ENCODE measurements at regions not wholly inside any gene's neighbourhood (a gene's known extent, or its start where the extent isn't known, plus 50 kb on each side); places are given as distances from the start of the nearest gene placed in this dataset.

GRCh38 chr14:51780741-51781140 lies 79.7 kb upstream of the GNG2 start:
- no peak for DNase-seq

GRCh38 chr14:51781381-51781780 lies 79.0 kb upstream of the GNG2 start:
- DNase-seq = no peak

- DNase-seq = no peak
Measured at GRCh38 chr14:51782435-51782834, 78.0 kb upstream of the GNG2 start.

- DNase-seq = no peak
Measured at GRCh38 chr14:51783765-51784164, 76.6 kb upstream of the GNG2 start.

- no peak for DNase-seq
Measured at GRCh38 chr14:51784466-51784865, 75.9 kb upstream of the GNG2 start.

- no peak for DNase-seq
Measured at GRCh38 chr14:51786227-51786626, 74.2 kb upstream of the GNG2 start.

- no peak for DNase-seq
Measured at GRCh38 chr14:51787352-51787751, 73.1 kb upstream of the GNG2 start.

GRCh38 chr14:51789114-51789513 lies 71.3 kb upstream of the GNG2 start:
- DNase-seq = no peak

- DNase-seq = no peak
Measured at GRCh38 chr14:51789596-51789995, 70.8 kb upstream of the GNG2 start.

- DNase-seq = no peak
Measured at GRCh38 chr14:51792809-51793208, 67.6 kb upstream of the GNG2 start.

- no peak for DNase-seq
Measured at GRCh38 chr14:51805541-51805940, 54.9 kb upstream of the GNG2 start.

- DNase-seq = peak in 1 of 56 donors; percentile 10
Measured at GRCh38 chr14:51806026-51807023, 54.1 kb upstream of the GNG2 start.

- no peak for DNase-seq
Measured at GRCh38 chr14:51807356-51807755, 53.1 kb upstream of the GNG2 start.
